ENCODE measurements at regions not wholly inside any gene's neighbourhood (a gene's known extent, or its start where the extent isn't known, plus 50 kb on each side); places are given as distances from the start of the nearest gene placed in this dataset.

DNA sequence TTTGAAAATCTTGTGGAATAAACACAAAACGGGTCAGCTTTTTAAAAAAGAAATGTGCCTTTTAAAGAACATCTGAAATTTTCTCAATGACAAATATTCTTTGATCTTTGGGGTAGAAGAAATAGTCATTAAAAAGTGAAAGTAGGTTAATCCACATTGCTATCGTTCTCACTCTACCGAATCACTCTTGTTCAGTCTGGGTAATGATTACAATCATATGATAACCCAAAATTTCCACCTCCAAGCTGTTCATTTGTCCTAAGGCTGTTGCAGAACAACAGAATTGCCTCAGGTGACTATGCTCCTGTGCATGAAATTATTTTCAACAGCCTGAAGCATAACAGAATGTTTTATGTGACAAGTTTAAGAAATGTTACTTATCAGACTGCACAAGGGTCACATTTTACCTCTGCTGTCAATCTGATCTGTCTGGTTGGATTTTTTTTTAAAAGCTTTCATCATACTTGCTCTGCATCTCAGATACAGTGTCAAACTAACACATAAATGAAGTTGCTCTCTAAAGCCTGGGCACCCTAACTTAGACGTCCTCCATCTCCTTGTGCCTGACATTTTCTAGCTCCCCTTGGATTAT, 227.3 kb downstream of the LURAP1L start:
- no peak for TF ChIP-seq CSDC2 (CRISPR knock-in tag; IDR thresholded peaks at IDR 0.05)
- TF ChIP-seq RARB (CRISPR knock-in tag; IDR thresholded peaks at IDR 0.05), result no peak
- TF ChIP-seq ARNTL (CRISPR knock-in tag; IDR thresholded peaks at IDR 0.05; ENCODE audit: borderline replicate concordance, low read depth), result no peak
- TF ChIP-seq, protein P1, sequence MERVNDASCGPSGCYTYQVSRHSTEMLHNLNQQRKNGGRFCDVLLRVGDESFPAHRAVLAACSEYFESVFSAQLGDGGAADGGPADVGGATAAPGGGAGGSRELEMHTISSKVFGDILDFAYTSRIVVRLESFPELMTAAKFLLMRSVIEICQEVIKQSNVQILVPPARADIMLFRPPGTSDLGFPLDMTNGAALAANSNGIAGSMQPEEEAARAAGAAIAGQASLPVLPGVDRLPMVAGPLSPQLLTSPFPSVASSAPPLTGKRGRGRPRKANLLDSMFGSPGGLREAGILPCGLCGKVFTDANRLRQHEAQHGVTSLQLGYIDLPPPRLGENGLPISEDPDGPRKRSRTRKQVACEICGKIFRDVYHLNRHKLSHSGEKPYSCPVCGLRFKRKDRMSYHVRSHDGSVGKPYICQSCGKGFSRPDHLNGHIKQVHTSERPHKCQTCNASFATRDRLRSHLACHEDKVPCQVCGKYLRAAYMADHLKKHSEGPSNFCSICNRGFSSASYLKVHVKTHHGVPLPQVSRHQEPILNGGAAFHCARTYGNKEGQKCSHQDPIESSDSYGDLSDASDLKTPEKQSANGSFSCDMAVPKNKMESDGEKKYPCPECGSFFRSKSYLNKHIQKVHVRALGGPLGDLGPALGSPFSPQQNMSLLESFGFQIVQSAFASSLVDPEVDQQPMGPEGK (CRISPR knock-in tag; IDR thresholded peaks at IDR 0.05; ENCODE audit: borderline replicate concordance), result no peak
- TF ChIP-seq SNAI2 (CRISPR knock-in tag; IDR thresholded peaks at IDR 0.05), result no peak
- no peak for TF ChIP-seq ZFP3 (CRISPR knock-in tag; IDR thresholded peaks at IDR 0.05)
- TF ChIP-seq, protein P2, sequence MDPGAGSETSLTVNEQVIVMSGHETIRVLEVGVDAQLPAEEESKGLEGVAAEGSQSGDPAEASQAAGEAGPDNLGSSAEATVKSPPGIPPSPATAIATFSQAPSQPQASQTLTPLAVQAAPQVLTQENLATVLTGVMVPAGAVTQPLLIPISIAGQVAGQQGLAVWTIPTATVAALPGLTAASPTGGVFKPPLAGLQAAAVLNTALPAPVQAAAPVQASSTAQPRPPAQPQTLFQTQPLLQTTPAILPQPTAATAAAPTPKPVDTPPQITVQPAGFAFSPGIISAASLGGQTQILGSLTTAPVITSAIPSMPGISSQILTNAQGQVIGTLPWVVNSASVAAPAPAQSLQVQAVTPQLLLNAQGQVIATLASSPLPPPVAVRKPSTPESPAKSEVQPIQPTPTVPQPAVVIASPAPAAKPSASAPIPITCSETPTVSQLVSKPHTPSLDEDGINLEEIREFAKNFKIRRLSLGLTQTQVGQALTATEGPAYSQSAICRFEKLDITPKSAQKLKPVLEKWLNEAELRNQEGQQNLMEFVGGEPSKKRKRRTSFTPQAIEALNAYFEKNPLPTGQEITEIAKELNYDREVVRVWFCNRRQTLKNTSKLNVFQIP (CRISPR knock-in tag; IDR thresholded peaks at IDR 0.05; ENCODE audit: borderline replicate concordance, low read depth), result no peak
- TF ChIP-seq PPARA (CRISPR knock-in tag; IDR thresholded peaks at IDR 0.05; ENCODE audit: borderline replicate concordance), result no peak
- no peak for TF ChIP-seq TCF4 (CRISPR knock-in tag; IDR thresholded peaks at IDR 0.05; ENCODE audit: borderline replicate concordance)
- no peak for TF ChIP-seq GLIS3 (CRISPR knock-in tag; IDR thresholded peaks at IDR 0.05)
